SW480 (cell line): ENCODE measurements at regions not wholly inside any gene's neighbourhood (a gene's known extent, or its start where the extent isn't known, plus 50 kb on each side); places are given as distances from the start of the nearest gene placed in this dataset.

Experiments used
- DNase-seq: peaks from one replicate; pipeline ENCODE4 v3.0.0-alpha.2; 2016; ENCODE audit warnings: low spot score

GRCh38 chr15:98420837-98421236, 227.5 kb upstream of the IGF1R start:
- DNase-seq: no peak

- DNase-seq: peak; percentile 53
Observed at GRCh38 chr15:98421419-98422129, 226.8 kb upstream of the IGF1R start.

DNA sequence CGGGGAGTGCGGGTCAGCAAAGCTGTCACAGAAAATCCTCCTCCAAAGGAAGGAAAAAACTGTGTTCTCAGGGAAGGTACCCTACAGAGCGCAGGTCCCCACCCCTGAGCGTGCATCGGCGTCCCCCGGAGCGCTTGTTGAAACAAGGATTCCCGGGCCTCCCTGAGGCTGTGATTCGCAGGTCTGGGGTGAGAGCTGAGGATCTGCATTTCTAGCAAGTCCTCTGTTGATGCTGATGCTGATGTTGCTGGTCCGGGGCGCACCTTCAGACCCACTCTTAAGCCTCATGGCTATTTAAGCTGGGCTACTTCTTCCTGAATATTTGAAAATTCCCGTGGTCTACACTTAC, 226.2 kb upstream of the IGF1R start:
- no peak for DNase-seq

DNA sequence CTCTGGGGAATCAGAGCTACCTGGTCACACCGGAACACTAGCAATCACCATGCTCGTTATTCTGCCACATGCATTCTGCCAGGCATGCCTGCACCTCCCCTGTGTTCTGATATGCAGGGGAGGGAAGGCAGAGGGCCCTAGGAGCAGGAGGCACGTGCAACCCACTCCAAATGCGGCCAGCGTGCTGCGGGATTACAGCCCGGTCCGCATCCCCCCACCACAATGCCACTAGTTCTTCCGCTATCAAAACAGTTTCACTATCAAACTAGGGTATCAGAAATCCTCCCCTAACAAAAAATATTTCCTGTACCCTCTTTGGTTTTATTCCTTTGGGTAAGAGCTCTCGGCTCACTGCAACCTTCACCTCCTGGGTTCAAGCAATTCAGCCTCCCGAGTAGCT, 223.2 kb upstream of the IGF1R start:
- no peak for DNase-seq

DNA sequence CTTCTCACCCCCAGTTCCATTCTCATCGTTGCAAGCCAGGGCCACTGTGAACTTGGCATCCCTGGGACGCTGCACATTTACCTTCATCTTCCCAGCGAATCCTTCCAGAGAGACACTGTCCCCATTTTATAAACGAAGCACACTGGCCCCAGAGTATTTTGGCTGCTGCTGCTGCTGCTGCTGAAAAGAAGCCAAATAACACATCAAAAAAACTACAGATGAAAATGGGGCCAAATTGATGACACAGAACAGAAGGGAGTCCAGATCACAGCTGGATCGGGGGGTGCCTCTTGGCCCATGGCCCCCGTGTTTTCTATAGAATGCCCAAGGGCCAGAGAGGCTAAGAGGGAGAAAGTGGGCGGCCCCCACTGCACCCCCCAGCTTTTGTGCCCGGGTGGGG, 221.0 kb upstream of the IGF1R start:
- no peak for DNase-seq

- peak; percentile 62 for DNase-seq
Observed at GRCh38 chr15:98428253-98428989, 219.9 kb upstream of the IGF1R start.

GRCh38 chr15:98431171-98431570, 217.2 kb upstream of the IGF1R start:
- no peak for DNase-seq

GRCh38 chr15:98433346-98433745, 215.0 kb upstream of the IGF1R start:
- DNase-seq: no peak

GRCh38 chr15:98433856-98434255, 214.5 kb upstream of the IGF1R start:
- no peak for DNase-seq

- DNase-seq: no peak
Observed at GRCh38 chr15:98437752-98438151, 210.6 kb upstream of the IGF1R start.

GRCh38 chr15:98438326-98438725, 210.0 kb upstream of the IGF1R start:
- no peak for DNase-seq

GRCh38 chr15:98438907-98439306, 209.4 kb upstream of the IGF1R start:
- no peak for DNase-seq

GRCh38 chr15:98439523-98439942, 208.8 kb upstream of the IGF1R start:
- DNase-seq: no peak

DNA sequence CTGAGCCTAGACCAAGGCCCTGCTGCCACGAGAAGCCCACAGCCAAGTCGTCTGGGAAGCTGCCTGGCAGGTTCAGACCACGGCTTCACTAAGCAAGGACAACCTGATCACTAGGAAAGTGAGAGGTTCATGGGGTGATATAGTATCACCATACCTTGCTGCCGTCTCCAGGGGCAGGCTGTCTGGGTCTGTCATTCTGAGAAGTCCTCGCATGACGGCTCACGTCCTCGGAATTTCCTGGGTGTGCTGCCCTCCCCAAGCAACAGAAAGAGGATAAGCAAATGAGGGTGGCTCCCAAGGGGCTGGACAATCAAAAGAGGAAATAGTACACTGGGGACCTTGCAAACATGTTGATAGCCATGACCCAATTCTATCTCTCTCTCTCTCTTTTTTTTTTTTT, 207.4 kb upstream of the IGF1R start:
- DNase-seq: no peak

DNA sequence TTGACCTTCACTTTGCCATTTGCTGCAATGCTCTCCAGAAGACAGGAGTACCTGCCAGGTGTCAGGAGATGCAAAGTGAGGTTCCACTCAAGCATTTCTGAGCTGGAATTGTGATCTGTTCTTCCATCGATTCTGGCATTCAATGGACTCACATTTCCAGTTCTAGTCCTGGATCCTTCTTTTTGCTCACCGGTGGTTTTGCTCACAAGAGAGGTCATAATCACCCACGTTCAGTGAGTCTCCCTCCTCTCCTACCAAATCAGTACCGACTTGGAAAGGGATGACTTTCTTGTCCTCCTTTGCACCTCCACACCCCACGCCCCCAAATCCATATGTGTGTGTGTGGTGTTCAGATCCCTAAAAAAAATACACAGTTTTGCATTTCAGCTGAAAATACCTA, 206.7 kb upstream of the IGF1R start:
- no peak for DNase-seq

DNA sequence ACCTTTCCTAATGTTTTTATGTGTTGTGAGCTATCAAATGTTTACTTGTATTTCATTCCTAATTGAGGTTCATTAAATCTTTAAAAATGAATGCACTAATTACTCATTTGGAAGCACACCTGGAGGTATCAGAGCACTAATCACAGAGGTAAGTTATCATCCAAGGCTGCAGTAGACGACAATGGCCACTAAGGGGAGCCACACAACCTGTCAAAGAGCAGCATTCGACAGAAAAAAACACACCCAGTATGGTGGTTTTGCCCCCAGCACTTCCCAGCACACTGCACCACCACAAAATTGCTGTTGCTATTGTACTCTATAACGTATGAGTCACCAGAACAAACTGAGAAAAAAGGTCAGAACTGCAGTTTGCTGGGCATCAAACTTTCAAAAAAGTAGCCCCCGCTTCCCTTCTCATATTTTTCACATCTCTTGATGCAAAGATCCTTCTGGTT, 205.9 kb upstream of the IGF1R start:
- peak; percentile 89 for DNase-seq

- no peak for DNase-seq
Observed at GRCh38 chr15:98442901-98443300, 205.4 kb upstream of the IGF1R start.

- DNase-seq: no peak
Observed at GRCh38 chr15:98443526-98443925, 204.8 kb upstream of the IGF1R start.

- no peak for DNase-seq
Observed at GRCh38 chr15:98444138-98444537, 204.2 kb upstream of the IGF1R start.

- no peak for DNase-seq
Observed at GRCh38 chr15:98445315-98445714, 203.0 kb upstream of the IGF1R start.

- no peak for DNase-seq
Observed at GRCh38 chr15:98446083-98446482, 202.3 kb upstream of the IGF1R start.

DNA sequence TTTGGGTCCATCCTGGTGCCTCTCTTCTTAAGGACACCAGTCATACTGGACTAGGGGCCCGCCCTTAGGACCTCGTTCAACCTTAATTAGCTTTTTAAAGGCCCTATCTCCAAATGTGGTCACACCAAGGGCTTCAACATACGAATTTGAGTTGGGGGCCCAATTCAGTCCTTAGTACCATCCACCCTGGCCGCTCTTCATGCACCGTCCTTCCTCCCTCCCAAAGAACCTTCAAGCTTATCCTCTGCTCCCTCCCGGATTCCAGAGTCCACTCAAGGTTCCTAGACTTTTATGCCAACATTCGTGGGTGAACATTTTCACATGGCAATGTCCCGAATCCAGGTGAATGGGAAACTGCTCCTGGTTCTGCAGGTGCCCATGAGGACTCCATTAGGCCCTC, 201.3 kb upstream of the IGF1R start:
- no peak for DNase-seq

DNA sequence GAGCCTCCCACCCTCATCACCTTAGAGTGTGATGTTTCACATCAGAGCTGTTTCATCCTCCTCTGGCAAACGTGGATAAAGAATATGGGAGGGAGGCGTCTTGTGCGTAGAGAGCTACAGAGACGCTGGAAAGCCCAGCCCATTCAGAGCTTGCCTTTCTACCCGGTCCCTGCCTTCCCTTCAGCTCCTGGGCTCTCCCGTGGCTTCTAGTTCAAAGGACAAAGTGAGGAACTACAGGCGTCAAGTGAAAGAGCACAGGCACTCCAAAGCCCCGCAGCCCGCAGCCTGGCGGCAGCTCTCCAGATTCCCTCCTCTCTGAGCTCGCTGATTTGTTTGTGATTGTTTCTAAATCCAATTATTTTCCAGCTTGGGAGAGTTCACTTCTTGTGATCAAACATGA, 197.1 kb upstream of the IGF1R start:
- DNase-seq: no peak

DNA sequence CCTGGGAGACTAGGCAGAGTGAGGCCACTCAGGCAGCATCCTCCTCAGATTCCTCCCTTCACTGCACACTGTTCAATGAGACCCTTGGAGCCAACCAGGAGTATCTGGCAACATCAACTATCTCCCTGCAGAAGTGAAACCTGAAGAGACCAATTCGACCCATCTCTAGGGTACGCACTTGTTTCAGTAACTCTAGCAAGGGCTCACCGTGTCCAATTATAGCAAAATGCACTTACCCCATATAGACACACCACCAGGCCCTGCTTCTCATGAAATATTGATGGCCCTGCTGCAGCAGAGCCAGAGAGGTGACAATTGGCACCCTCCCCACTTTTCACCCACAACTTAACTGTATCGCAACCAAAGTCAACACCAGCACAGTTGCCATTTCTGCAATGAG, 196.1 kb upstream of the IGF1R start:
- no peak for DNase-seq
